Cardiac muscle cell (in vitro differentiated cells and primary cell): ENCODE measurements at regions not wholly inside any gene's neighbourhood (a gene's known extent, or its start where the extent isn't known, plus 50 kb on each side); places are given as distances from the start of the nearest gene placed in this dataset.
"Not testable (repeated sequence)": the region's sequence is repeated elsewhere in the genome, so short reads cannot be mapped to it uniquely, and the experiment has no call there.

Experiments
- DNase-seq, 2 donors: peaks; one replicate each; pipeline versions ENCODE4 v3.0.0 to v3.0.0-alpha.2; 2010 to 2017; ENCODE audit warnings: low read depth in 1 of 2, low spot score in 1 of 2
- H3K27ac ChIP-seq: fragments of 200-600 bp; sonication (generic); 2 replicates; pipeline ENCODE4 v1.5.1; 2016
- H3K27me3 ChIP-seq: fragments of 200-600 bp; sonication (generic); 2 replicates; pipeline ENCODE4 v1.6.0; 2016; ENCODE audit warnings: control low read depth
- H3K36me3 ChIP-seq: fragments of 200-600 bp; sonication (generic); 2 replicates; pipeline ENCODE4 v1.5.1; 2016; ENCODE audit warnings: control low read depth
- H3K4me1 ChIP-seq: fragments of 200-600 bp; sonication (generic); 2 replicates; pipeline ENCODE4 v1.8.1; 2017; ENCODE audit warnings: low read depth, mild to moderate bottlenecking, mixed run types
- H3K4me3 ChIP-seq: fragments of 200-600 bp; sonication (generic); 2 replicates; pipeline ENCODE4 v1.5.1; 2016; ENCODE audit warnings: mild to moderate bottlenecking
- H3K9me3 ChIP-seq: fragments of 200-600 bp; sonication (generic); 2 replicates; pipeline ENCODE4 v1.5.1; 2017; ENCODE audit warnings: low read depth, mild to moderate bottlenecking, control low read depth

GRCh38 chr1:143870388-143870787 is 101.4 kb downstream of the FAM72C start:
- H3K4me1 ChIP-seq, H3K9me3 ChIP-seq, H3K27ac ChIP-seq, H3K4me3 ChIP-seq, H3K27me3 ChIP-seq, H3K36me3 ChIP-seq, DNase-seq: not testable (repeated sequence)

GRCh38 chr1:143867590-143868220 is 104.1 kb downstream of the FAM72C start:
- H3K27me3 ChIP-seq, H3K4me1 ChIP-seq, H3K4me3 ChIP-seq, H3K27ac ChIP-seq, H3K9me3 ChIP-seq, H3K36me3 ChIP-seq: not testable (repeated sequence)
- peak in 1 of 2 donors; percentile 34 for DNase-seq

GRCh38 chr1:143863901-143864520 is 107.8 kb downstream of the FAM72C start:
- DNase-seq, H3K4me3 ChIP-seq, H3K9me3 ChIP-seq, H3K27me3 ChIP-seq, H3K27ac ChIP-seq, H3K4me1 ChIP-seq, H3K36me3 ChIP-seq: not testable (repeated sequence)

- H3K36me3 ChIP-seq, DNase-seq, H3K9me3 ChIP-seq, H3K27me3 ChIP-seq, H3K4me3 ChIP-seq, H3K27ac ChIP-seq, H3K4me1 ChIP-seq: not testable (repeated sequence)
Measured at GRCh38 chr1:143862722-143863121, 109.1 kb downstream of the FAM72C start.

GRCh38 chr1:143861306-143861705 is 110.5 kb downstream of the FAM72C start:
- not testable (repeated sequence) for H3K4me1 ChIP-seq, DNase-seq, H3K27me3 ChIP-seq, H3K36me3 ChIP-seq, H3K4me3 ChIP-seq, H3K9me3 ChIP-seq, H3K27ac ChIP-seq

GRCh38 chr1:143855867-143856266 is 115.9 kb downstream of the FAM72C start:
- H3K36me3 ChIP-seq, DNase-seq, H3K4me1 ChIP-seq, H3K27me3 ChIP-seq, H3K9me3 ChIP-seq, H3K27ac ChIP-seq, H3K4me3 ChIP-seq: not testable (repeated sequence)

GRCh38 chr1:143854069-143854468 is 117.7 kb downstream of the FAM72C start:
- H3K36me3 ChIP-seq, H3K9me3 ChIP-seq, H3K4me1 ChIP-seq, DNase-seq, H3K27me3 ChIP-seq, H3K4me3 ChIP-seq, H3K27ac ChIP-seq: not testable (repeated sequence)

GRCh38 chr1:143850637-143851036 is 121.1 kb downstream of the FAM72C start:
- not testable (repeated sequence) for H3K9me3 ChIP-seq, H3K27me3 ChIP-seq, H3K4me3 ChIP-seq, DNase-seq, H3K4me1 ChIP-seq, H3K36me3 ChIP-seq, H3K27ac ChIP-seq

GRCh38 chr1:143848859-143849258 is 122.9 kb downstream of the FAM72C start:
- not testable (repeated sequence) for H3K27me3 ChIP-seq, DNase-seq, H3K36me3 ChIP-seq

GRCh38 chr1:143845193-143845592 is 126.6 kb downstream of the FAM72C start:
- not testable (repeated sequence) for DNase-seq, H3K27me3 ChIP-seq, H3K27ac ChIP-seq, H3K4me1 ChIP-seq, H3K36me3 ChIP-seq, H3K4me3 ChIP-seq, H3K9me3 ChIP-seq

More at GRCh38 chr1:143848859-143849258, 122.9 kb downstream of the FAM72C start:
- H3K4me1 ChIP-seq, H3K27ac ChIP-seq, H3K9me3 ChIP-seq, H3K4me3 ChIP-seq: not testable (repeated sequence)

GRCh38 chr1:143842058-143842457 is 129.7 kb downstream of the FAM72C start:
- not testable (repeated sequence) for H3K4me3 ChIP-seq

GRCh38 chr1:143839182-143839581 is 132.6 kb downstream of the FAM72C start:
- H3K27me3 ChIP-seq = peaks cover 19% of the 10 kb centered on the region
- H3K4me1 ChIP-seq, DNase-seq, H3K4me3 ChIP-seq, H3K27ac ChIP-seq, H3K36me3 ChIP-seq, H3K9me3 ChIP-seq: not testable (repeated sequence)

More at GRCh38 chr1:143842058-143842457, 129.7 kb downstream of the FAM72C start:
- not testable (repeated sequence) for H3K36me3 ChIP-seq, DNase-seq, H3K27ac ChIP-seq, H3K4me1 ChIP-seq, H3K9me3 ChIP-seq
- peaks cover 19% of the 10 kb centered on the region for H3K27me3 ChIP-seq

GRCh38 chr1:143838598-143838929 is 133.2 kb downstream of the FAM72C start:
- H3K9me3 ChIP-seq, H3K4me3 ChIP-seq, H3K4me1 ChIP-seq, H3K27ac ChIP-seq, H3K36me3 ChIP-seq, DNase-seq: not testable (repeated sequence)
- peaks cover 19% of the 10 kb centered on the region for H3K27me3 ChIP-seq

GRCh38 chr1:143837924-143838597 is 133.7 kb downstream of the FAM72C start:
- DNase-seq, H3K4me1 ChIP-seq, H3K9me3 ChIP-seq, H3K4me3 ChIP-seq, H3K36me3 ChIP-seq, H3K27ac ChIP-seq: not testable (repeated sequence)
- H3K27me3 ChIP-seq = peaks cover 19% of the 10 kb centered on the region
